Adrenal gland (tissue), 5 donors: ENCODE measurements at regions not wholly inside any gene's neighbourhood (a gene's known extent, or its start where the extent isn't known, plus 50 kb on each side); places are given as distances from the start of the nearest gene placed in this dataset.

Experiments
- CTCF ChIP-seq, 6 experiments: fragments of 450-650 bp in 4 of 6; fragments of 200-600 bp in 2 of 6; sonication (generic) in 1 of 6; IDR thresholded peaks; 1 replicate in 5 of 6; 2 replicates in 1 of 6; pipeline versions ENCODE4 v1.5.1 to v1.8.0; 2016 to 2021; ENCODE audit warnings: antibody characterized with exemption in 6 of 6, mild to moderate bottlenecking in 2 of 6, moderate library complexity in 1 of 6
- POLR2A ChIP-seq, 2 donors: fragments of 450-650 bp; IDR thresholded peaks; one replicate each; pipeline ENCODE4 v1.6.1; 2017; ENCODE audit warnings: antibody characterized with exemption in 2 of 2, mild to moderate bottlenecking in 2 of 2, moderate library complexity in 1 of 2
- donor health status: DM: no; HTN: no; CAD: no.

GRCh38 chr3:194223951-194224350 is 88.0 kb downstream of the HES1 start:
- no peak for TF ChIP-seq POLR2A (IDR thresholded peaks at IDR 0.05)
- TF ChIP-seq CTCF (IDR thresholded peaks at IDR 0.05) = no peak
